HepG2 (cell line): ENCODE measurements at regions not wholly inside any gene's neighbourhood (a gene's known extent, or its start where the extent isn't known, plus 50 kb on each side); places are given as distances from the start of the nearest gene placed in this dataset.

Source experiments
- ATAC-seq: fragments of 200-7000 bp; cut with Tn5 transposase; 3 replicates; pipeline ENCODE4 v1.9.1; 2020; ENCODE audit warnings: mild to moderate bottlenecking, moderate library complexity
- BruUV-seq: library from RNA; stranded (reverse); fragments of 400-500 nt; replicated peaks from 2 replicates; lab custom pipeline; 2021; lab: Mats Ljungman, UMichigan
- CTCF ChIA-PET: fragments of 300-600 bp; formaldehyde crosslinking; extraction: SDS; loops from one replicate; lab custom pipeline; 2021; ENCODE audit warnings: low total read pairs, inconsistent platforms, low intra/inter-chr PET ratio; lab: Yijun Ruan, JAX
- POLR2A ChIA-PET: fragments of 350-600 bp; sonication (Branson Sonifier 250); formaldehyde crosslinking; loops from one replicate; lab custom pipeline; 2020; ENCODE audit warnings: antibody characterized with exemption, inconsistent platforms; lab: Yijun Ruan, JAX
- DNase-seq: peaks from one replicate; pipeline ENCODE4 v3.0.0-alpha.2; 2015; ENCODE audit warnings: low spot score
- FAIRE-seq: peaks from 3 replicates; lab custom pipeline; 2011; peaks lifted over from hg19 to GRCh38; lab: Jason Lieb, UNC
- H2AFZ ChIP-seq: one replicate; pipeline ENCODE4 v1.6.1; 2011; ENCODE audit warnings: low read length, inconsistent platforms
- H3K27ac ChIP-seq: fragments of 300-600 bp; 3 replicates; pipeline ENCODE4 v1.8.0; 2011; ENCODE audit warnings: mixed run types, mild to moderate bottlenecking, mixed read lengths, low read length, inconsistent platforms; ENCODE audit not compliant: insufficient read depth; ENCODE audit errors: extremely low read length
- H3K27me3 ChIP-seq, 2 experiments: fragments of 200-600 bp in 1 of 2; 2 replicates in 1 of 2; 3 replicates in 1 of 2; pipeline versions ENCODE4 v1.6.0 to v1.8.0; 2011; ENCODE audit warnings: low read length in 2 of 2, mild to moderate bottlenecking in 2 of 2, moderate library complexity in 2 of 2, inconsistent platforms in 1 of 2; ENCODE audit not compliant: insufficient read depth in 2 of 2, control insufficient read depth in 1 of 2
- H3K36me3 ChIP-seq, 2 experiments: fragments of 200-600 bp in 1 of 2; replicated peaks in 1 of 2; 2 replicates in 1 of 2; 3 replicates in 1 of 2; pipeline versions ENCODE4 v1.5.1 to v1.8.0; 2011; ENCODE audit warnings: low read length in 2 of 2, inconsistent platforms in 1 of 2; ENCODE audit not compliant: insufficient read depth in 2 of 2, control insufficient read depth in 1 of 2
- H3K4me1 ChIP-seq: 2 replicates; pipeline ENCODE4 v1.5.1; 2012; ENCODE audit warnings: low read length, inconsistent platforms; ENCODE audit not compliant: insufficient read depth
- H3K4me2 ChIP-seq: 2 replicates; pipeline ENCODE4 v1.6.0; 2011; ENCODE audit warnings: low read depth, low read length, inconsistent platforms
- H3K4me3 ChIP-seq, 3 experiments: fragments of 200-600 bp in 1 of 3; sonication (generic), shearing (Covaris generic) in 1 of 3; replicated peaks in 1 of 3; 2 replicates each; pipeline ENCODE4 v1.5.1; 2011 to 2016; ENCODE audit warnings: low read length in 3 of 3, inconsistent platforms in 2 of 3, low read depth in 2 of 3, mild to moderate bottlenecking in 2 of 3, control low read depth in 1 of 3, mixed read lengths in 1 of 3; ENCODE audit not compliant: insufficient read depth in 1 of 3
- H3K79me2 ChIP-seq: one replicate; pipeline ENCODE4 v1.6.1; 2011; ENCODE audit warnings: low read length, inconsistent platforms; ENCODE audit not compliant: insufficient read depth
- H3K9ac ChIP-seq: 2 replicates; pipeline ENCODE4 v1.6.0; 2011; ENCODE audit warnings: mild to moderate bottlenecking, low read depth, low read length, inconsistent platforms; ENCODE audit not compliant: insufficient read depth
- H3K9me3 ChIP-seq: 2 replicates; pipeline ENCODE4 v1.5.1; 2012; ENCODE audit warnings: mild to moderate bottlenecking, low read length
- H4K20me1 ChIP-seq: 2 replicates; pipeline ENCODE4 v1.6.0; 2011; ENCODE audit warnings: inconsistent platforms, mild to moderate bottlenecking, low read length, moderate library complexity; ENCODE audit not compliant: insufficient read depth
- ATAD3A ChIP-seq: sonication (generic); formaldehyde crosslinking; IDR thresholded peaks from 2 replicates; pipeline ENCODE4 v1.4.0; 2020; ENCODE audit warnings: missing genetic modification reagents
- DR1 ChIP-seq: sonication (generic); formaldehyde crosslinking; IDR thresholded peaks from 2 replicates; pipeline ENCODE4 v1.8.0; 2021; ENCODE audit warnings: mild to moderate bottlenecking, missing genetic modification reagents, inconsistent platforms
- HDAC2 ChIP-seq: sonication (generic); formaldehyde crosslinking; IDR thresholded peaks from 2 replicates; pipeline ENCODE4 v1.4.0; 2020; ENCODE audit warnings: missing genetic modification reagents
- MAFF ChIP-seq: IDR thresholded peaks from 2 replicates; pipeline ENCODE4 v1.6.1; 2011; ENCODE audit warnings: low read depth, low read length, improper control_type of control experiment
- NFE2L2 ChIP-seq: fragments of 150-350 bp; IDR thresholded peaks from 2 replicates; pipeline ENCODE4 v1.6.1; 2014; ENCODE audit warnings: low read length
- NR2C2 ChIP-seq: sonication (generic); formaldehyde crosslinking; IDR thresholded peaks from 2 replicates; pipeline ENCODE4 v1.4.0; 2020; ENCODE audit warnings: missing genetic modification reagents, mild to moderate bottlenecking, moderate library complexity, borderline replicate concordance
- PAF1 ChIP-seq: IDR thresholded peaks from 2 replicates; pipeline ENCODE4 v1.6.1; 2016; ENCODE audit warnings: missing genetic modification reagents, missing compliant biosample characterization
- SP140L ChIP-seq: sonication (generic); formaldehyde crosslinking; IDR thresholded peaks from 2 replicates; pipeline ENCODE4 v1.4.0; 2020; ENCODE audit warnings: missing genetic modification reagents, borderline replicate concordance
- ZNF10 ChIP-seq: sonication (generic); formaldehyde crosslinking; IDR thresholded peaks from 2 replicates; pipeline ENCODE4 v1.4.0; 2020; ENCODE audit warnings: mild to moderate bottlenecking, low read depth, missing genetic modification reagents, borderline replicate concordance
- ZNF501 ChIP-seq: sonication (generic); formaldehyde crosslinking; IDR thresholded peaks from 2 replicates; pipeline ENCODE4 v1.5.1; 2020; ENCODE audit warnings: mild to moderate bottlenecking, moderate library complexity, missing genetic modification reagents
- ZNF709 ChIP-seq: sonication (generic); formaldehyde crosslinking; IDR thresholded peaks from 2 replicates; pipeline ENCODE4 v1.5.0; 2020; ENCODE audit warnings: mild to moderate bottlenecking, missing genetic modification reagents
- WGBS: methylation state at CpG from one replicate; pipeline ENCODE4 v1.1.6; 2017; ENCODE audit warnings: low lambda C conversion rate; 5-methylcytosine and 5-hydroxymethylcytosine counted together
- in situ Hi-C: cut with HindIII; loops from 2 replicates; pipeline ENCODE4 v1.10.0; 2017; ENCODE audit warnings: low pct_unique_long_range_greater_than_20kb; ENCODE audit not compliant: extremely low pct_ligation_motif_present
- intact Hi-C: fragments of 100-400 bp; cut with micrococcal nuclease; formaldehyde crosslinking; loops from one replicate; pipeline ENCODE4 v1.10.0; 2022; ENCODE audit not compliant: unreplicated experiment
- TF ChIP-seq, protein P1 (sequence below): IDR thresholded peaks from 2 replicates; pipeline ENCODE4 v1.6.1; 2016; ENCODE audit warnings: missing compliant biosample characterization, missing genetic modification reagents, borderline replicate concordance
- TF ChIP-seq, protein P2 (sequence below): sonication (generic); formaldehyde crosslinking; IDR thresholded peaks from 2 replicates; pipeline ENCODE4 v1.5.1; 2020; ENCODE audit warnings: mild to moderate bottlenecking, moderate library complexity, missing genetic modification reagents
- TF ChIP-seq, protein P3 (sequence below): sonication (generic); formaldehyde crosslinking; IDR thresholded peaks from 2 replicates; pipeline ENCODE4 v1.9.0; 2021; ENCODE audit warnings: missing genetic modification reagents, borderline replicate concordance

DNA sequence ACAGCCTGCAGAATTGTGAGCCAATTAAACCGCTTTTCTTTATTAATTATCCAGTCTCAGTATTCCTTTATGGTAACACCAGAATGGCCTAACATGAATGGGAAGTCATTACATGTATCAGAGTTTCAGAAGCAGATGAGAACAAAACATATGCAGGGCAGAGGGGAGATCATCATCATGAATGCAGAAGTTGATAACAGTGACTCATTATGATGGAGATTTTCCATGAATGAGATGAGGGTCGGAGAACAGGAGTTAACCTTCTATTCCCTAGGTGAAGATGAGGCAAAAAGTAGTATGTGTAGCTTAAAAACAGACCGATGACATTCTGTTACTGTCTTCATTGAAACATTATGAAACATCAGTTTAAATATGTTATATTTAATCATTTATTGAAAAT is 59.5 kb upstream of the PPM1B start (continued):
- TF ChIP-seq SP140L (no peak), ATAD3A (CRISPR knock-in tag) (no peak)
- TF ChIP-seq, all 625 proteins: peak for 0

DNA sequence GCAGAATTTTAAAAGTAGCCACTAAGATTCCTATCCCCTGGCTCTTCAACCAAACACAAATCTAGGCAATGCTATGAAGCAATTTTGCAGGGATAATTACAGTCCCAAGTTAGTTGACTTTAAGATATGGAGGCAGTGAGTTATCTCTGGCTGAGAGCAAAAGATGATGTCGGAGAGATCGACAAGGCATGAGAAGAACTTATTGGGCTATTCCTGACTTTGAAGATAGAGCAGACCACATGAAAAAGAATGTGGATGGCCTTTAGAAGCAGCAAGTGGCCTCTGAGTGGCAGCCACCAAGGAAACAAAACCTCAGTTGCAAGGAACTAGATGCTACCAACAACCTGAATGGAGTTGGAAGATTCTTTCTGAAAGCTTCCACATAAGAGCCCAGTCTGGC is 58.2 kb upstream of the PPM1B start:
- H3K79me2 ChIP-seq, result no peaks in the 10 kb centered on the region
- in situ Hi-C loops, result no loop called here
- BruUV-seq, result no TSS peak
- FAIRE-seq (no peak), ATAC-seq (no peak), DNase-seq (no peak)
- no peaks in the 10 kb centered on the region for H4K20me1 ChIP-seq
- ChIA-PET POLR2A (no interaction called here), CTCF (no interaction called here)
- no peaks in the 10 kb centered on the region for H3K27me3 ChIP-seq
- H2AFZ ChIP-seq, result no peak overlapping the region
- 0% methylated on average over 2 of the region's 2 CpGs for WGBS
- H3K4me3 ChIP-seq, result no peak overlapping the region
- no peaks in the 10 kb centered on the region for H3K9me3 ChIP-seq
- no peak overlapping the region for H3K27ac ChIP-seq
- no peak for TF ChIP-seq ZNF10 (CRISPR knock-in tag)
- TF ChIP-seq NFE2L2, result no peak
- no peak for TF ChIP-seq ZNF501 (CRISPR knock-in tag)
- TF ChIP-seq, protein P1, sequence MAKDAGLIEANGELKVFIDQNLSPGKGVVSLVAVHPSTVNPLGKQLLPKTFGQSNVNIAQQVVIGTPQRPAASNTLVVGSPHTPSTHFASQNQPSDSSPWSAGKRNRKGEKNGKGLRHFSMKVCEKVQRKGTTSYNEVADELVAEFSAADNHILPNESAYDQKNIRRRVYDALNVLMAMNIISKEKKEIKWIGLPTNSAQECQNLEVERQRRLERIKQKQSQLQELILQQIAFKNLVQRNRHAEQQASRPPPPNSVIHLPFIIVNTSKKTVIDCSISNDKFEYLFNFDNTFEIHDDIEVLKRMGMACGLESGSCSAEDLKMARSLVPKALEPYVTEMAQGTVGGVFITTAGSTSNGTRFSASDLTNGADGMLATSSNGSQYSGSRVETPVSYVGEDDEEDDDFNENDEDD (CRISPR knock-in tag), result no peak
- H3K4me2 ChIP-seq, result no peak overlapping the region
- no peaks in the 10 kb centered on the region for H3K36me3 ChIP-seq
- no peaks in the 10 kb centered on the region for H3K4me1 ChIP-seq
- intact Hi-C loops, result no loop called here
- H3K9ac ChIP-seq, result no peak overlapping the region

DNA sequence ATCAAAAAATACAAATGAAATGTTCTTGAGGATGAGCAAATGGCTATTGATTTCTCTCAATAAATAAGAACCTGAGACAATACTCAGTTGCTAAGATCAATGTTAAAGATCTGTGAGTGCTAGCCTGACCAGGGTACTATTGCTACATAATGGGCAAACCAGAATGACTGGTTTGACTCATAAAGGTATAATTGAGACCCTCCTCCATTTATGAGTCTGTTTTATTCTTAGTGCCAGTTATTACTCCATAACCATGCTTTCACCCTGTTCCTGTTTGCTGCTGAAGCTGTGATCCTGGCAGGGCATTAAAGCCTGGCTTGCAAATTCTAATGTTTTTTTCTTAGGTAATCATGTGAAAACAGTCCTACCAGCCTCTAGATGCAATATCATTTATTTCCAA is 56.6 kb upstream of the PPM1B start:
- FAIRE-seq, result no peak
- TF ChIP-seq MAFF (no peak), DR1 (CRISPR knock-in tag) (no peak), ZNF709 (no peak), PAF1 (CRISPR knock-in tag) (no peak), NR2C2 (CRISPR knock-in tag) (no peak), HDAC2 (no peak)
- TF ChIP-seq, protein P2, sequence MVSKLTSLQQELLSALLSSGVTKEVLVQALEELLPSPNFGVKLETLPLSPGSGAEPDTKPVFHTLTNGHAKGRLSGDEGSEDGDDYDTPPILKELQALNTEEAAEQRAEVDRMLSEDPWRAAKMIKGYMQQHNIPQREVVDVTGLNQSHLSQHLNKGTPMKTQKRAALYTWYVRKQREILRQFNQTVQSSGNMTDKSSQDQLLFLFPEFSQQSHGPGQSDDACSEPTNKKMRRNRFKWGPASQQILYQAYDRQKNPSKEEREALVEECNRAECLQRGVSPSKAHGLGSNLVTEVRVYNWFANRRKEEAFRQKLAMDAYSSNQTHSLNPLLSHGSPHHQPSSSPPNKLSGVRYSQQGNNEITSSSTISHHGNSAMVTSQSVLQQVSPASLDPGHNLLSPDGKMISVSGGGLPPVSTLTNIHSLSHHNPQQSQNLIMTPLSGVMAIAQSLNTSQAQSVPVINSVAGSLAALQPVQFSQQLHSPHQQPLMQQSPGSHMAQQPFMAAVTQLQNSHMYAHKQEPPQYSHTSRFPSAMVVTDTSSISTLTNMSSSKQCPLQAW (CRISPR knock-in tag), result no peak
- TF ChIP-seq, protein P3, sequence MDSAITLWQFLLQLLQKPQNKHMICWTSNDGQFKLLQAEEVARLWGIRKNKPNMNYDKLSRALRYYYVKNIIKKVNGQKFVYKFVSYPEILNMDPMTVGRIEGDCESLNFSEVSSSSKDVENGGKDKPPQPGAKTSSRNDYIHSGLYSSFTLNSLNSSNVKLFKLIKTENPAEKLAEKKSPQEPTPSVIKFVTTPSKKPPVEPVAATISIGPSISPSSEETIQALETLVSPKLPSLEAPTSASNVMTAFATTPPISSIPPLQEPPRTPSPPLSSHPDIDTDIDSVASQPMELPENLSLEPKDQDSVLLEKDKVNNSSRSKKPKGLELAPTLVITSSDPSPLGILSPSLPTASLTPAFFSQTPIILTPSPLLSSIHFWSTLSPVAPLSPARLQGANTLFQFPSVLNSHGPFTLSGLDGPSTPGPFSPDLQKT, result no peak

More for the DNA sequence above, 56.6 kb upstream of the PPM1B start:
- H3K4me1 ChIP-seq, result no peaks in the 10 kb centered on the region
- no peaks in the 10 kb centered on the region for H3K36me3 ChIP-seq
- in situ Hi-C loops, result no loop called here
- no peaks in the 10 kb centered on the region for H3K79me2 ChIP-seq
- DNase-seq (no peak), ATAC-seq (no peak)
- no peaks in the 10 kb centered on the region for H4K20me1 ChIP-seq
- no peaks in the 10 kb centered on the region for H3K9me3 ChIP-seq
- H3K4me3 ChIP-seq, result no peak overlapping the region
- CTCF ChIA-PET, result no interaction called here
- H3K27ac ChIP-seq, result no peak overlapping the region
- H3K27me3 ChIP-seq, result no peaks in the 10 kb centered on the region
- H2AFZ ChIP-seq, result no peak overlapping the region
- POLR2A ChIA-PET, result no interaction called here
- no peak overlapping the region for H3K4me2 ChIP-seq
- H3K9ac ChIP-seq, result no peak overlapping the region
- no TSS peak for BruUV-seq
- intact Hi-C loops, result no loop called here
